A172 (cell line): ENCODE measurements at regions not wholly inside any gene's neighbourhood (a gene's known extent, or its start where the extent isn't known, plus 50 kb on each side); places are given as distances from the start of the nearest gene placed in this dataset.

Experiments
- DNase-seq: peaks from one replicate; pipeline ENCODE4 v3.0.0-alpha.2; 2015; ENCODE audit warnings: low spot score

DNA sequence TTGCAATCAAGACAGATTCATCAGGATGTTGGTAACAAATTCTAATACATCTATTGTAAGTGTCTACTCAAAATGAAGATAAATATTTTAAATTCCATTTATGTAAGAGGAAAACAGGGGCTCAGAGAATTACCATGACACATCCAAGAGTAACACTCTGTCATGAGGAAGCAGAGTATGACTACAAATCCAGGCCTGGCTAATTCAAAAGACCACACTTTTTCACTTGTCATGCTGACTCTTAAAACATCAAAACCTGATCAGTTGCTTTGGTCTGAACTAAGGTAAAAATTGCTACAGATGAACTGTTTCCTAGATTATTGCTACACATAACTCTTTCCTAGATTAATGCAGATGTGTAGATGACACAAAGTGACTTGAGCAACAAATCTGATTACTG is 880.6 kb downstream of the TSN start:
- DNase-seq = no peak

DNA sequence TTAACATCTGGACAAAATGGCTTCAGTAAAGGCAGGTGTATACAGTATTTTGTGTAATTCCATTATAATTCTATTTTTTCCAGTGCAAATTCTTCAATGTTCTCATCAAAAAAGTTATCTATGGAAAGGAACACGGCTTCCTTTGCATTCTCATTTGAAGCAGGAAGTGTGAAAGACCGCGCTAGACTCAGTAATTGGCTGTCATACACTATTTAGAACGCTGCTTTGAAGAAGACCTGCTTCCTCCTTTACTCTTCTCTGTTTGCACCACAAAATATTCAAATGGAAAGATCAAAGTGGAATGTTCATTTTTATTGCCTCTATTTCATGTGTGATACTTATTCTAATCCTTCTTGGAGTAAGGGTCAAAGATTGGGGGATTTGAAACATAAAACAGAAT is 883.7 kb downstream of the TSN start:
- no peak for DNase-seq

- no peak for DNase-seq
Measured at GRCh38 chr2:122639711-122640110, 884.3 kb downstream of the TSN start.

GRCh38 chr2:122643725-122644329 is 888.4 kb downstream of the TSN start:
- DNase-seq = no peak

DNA sequence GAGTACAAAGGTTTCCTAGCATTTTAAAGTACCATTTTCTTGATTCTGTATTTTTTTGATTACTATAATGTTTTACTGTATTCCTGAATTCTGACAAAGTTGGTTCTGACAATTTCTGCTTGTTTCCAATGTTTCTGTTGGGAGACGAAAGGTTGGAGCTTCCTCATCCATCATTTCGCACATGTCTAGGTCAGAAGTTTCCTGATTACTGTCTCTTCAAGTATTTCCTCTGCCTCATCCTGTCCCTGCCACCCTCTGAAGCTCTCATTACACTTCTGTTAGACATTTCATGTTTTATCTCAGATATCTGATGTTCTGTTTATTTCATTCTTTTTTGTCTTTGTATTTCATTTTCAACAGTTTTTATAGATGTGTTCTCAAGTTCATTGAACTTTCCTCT is 895.8 kb downstream of the TSN start:
- DNase-seq = no peak

DNA sequence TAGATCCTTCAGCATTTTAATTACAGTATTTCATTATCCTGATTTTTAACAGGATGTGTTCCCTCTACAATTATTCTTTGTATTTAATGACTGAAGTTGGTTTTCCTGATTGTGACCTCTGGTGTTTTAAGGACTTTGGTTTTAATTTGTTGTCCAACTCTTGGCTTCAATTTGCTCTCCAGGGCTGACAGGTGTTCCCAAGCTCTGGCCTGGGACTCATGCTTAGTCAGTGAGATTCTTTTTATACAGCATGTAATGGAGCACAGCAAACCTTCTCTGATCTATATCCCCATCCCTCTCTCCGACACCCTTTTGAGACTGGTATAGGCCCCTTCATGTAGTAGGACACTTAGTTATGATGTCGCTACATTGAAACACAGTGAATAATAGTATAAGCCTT is 896.3 kb downstream of the TSN start:
- DNase-seq = no peak

DNA sequence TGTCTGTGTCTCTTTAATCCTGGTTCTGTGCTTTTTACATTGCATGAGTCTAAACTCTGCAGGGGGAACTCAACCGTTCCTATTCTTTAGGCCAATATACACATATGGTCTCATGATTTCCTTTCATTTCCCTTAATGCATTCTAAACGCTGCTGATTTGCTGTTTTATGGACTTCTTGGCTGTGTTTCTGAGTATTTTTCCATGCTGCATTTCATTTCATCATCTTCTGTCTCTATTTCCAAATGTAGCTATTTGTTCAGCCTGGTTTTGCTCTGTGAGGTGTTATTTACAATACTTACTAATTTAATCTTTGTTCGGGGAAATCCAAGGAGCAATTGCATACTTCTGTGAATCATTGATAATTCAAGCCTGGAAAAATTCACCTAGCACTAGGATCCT is 897.2 kb downstream of the TSN start:
- no peak for DNase-seq

- DNase-seq = no peak
Measured at GRCh38 chr2:122656403-122656802, 901.0 kb downstream of the TSN start.

DNA sequence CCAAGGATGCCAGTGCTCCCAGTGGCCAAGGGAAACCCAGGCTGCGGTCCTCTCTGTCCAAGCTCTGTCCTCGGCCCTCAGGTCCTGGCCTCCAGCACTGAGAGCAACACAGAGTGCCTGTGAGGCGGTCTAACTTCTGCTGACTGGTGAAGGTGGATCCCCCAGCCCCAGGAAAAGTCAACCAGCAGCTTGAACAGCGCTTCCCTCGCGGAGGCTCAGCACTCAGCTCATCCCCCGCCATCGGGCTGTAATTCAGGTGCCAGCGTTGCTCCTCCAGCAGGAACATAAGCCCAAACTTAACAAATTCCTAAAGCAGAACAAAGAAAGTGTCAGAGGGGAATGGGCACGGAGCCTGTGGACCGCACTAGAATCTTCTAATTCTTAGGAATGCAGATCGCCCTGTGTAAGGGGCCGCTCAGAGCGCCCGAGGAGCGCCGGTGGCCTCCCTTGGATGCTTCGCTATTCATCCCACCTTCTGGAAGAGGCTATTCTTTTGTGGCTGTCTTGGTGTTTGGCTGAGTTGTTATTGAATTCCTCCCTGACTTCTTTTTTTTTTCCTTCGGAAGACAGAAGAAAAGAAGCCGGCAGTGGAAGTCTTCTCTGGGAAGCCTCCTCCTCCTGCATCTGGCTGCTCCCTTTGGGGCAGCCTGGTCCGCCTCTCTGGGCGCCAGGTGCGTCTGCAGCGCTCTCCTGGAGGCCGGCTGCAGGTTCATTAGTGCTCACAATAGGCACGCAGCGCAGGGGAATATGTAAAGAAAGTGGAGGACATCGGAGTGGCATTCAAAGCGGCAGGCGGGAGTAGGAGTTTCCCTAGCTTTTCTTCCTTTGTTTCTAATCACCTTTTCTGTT is 905.6 kb downstream of the TSN start:
- DNase-seq = no peak

DNA sequence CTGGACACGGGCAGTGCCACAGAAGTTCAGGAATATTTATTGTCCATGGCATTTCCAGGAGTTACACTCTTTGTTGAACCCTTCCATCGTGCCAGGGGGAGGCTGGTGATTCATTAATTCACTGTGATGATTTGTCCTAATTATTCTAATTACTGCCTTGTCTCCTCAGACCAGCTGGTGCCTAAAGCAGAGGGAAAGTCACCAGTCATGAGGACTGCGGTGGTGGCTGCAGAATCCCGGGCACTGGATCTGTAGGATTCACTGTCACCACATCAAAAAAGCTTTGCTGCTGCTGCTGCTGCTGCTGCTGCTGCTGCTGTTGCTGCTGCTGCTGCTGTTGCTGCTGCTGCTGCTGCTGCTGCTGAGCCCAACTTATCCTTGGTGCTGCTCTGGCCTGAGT is 908.2 kb downstream of the TSN start:
- DNase-seq = no peak

DNA sequence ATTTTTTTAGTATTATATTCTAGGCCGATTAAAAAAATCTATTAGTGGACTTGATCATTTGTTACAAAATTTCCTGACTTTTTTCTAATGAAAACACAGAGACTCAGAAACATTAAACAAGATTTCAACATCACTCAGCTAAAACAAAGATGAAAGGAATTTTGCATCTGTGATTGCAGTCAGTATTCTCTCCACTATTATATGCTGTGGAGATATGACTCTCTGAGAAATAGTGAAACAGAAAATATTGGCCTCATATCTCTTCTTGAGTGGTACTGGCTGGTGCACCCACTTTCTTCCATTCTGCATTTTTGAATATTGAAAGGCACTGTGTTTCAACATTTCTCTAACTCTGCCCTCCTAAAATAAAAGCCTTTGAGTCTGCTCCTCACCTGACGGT is 914.2 kb downstream of the TSN start:
- DNase-seq = no peak

GRCh38 chr2:122670897-122671296 is 915.4 kb downstream of the TSN start:
- no peak for DNase-seq

DNA sequence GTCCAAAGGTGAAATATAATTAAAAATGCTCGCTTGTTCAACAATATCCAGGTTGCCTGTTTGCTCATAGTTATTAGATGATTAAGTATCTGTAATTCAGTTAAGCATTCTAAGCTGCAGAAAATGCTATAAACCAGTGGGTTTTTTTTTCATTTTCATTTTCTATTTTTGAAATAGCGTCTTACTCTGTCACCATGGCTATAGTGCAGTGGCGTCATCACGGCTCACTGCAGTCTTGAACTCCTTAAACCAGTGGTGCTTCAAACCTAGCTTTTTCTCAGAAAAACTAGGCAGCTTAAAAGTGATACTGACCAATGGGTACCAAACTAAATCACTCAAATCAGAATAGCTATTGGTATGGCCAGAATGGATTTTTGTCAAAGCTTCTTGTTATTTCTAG is 925.2 kb downstream of the TSN start:
- no peak for DNase-seq

DNA sequence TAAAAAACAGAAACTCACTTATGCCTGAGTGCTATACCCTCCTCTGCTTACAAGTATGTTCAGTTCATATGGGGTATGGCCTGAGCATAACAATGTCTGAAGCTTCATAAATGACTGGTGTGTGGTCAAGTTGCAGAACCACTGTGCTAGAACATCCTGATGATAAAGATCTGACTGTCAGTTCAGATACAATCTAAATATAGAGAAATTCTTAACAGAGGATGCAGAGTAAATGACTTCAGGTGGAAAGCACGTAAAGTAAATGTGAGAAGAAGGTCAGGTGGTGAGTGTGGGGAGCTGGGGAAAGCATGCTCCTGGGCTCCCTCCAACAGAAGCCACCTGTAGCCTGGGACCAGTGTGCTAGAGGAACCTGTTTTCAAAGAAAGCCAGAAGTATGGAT is 926.2 kb downstream of the TSN start:
- DNase-seq = no peak

DNA sequence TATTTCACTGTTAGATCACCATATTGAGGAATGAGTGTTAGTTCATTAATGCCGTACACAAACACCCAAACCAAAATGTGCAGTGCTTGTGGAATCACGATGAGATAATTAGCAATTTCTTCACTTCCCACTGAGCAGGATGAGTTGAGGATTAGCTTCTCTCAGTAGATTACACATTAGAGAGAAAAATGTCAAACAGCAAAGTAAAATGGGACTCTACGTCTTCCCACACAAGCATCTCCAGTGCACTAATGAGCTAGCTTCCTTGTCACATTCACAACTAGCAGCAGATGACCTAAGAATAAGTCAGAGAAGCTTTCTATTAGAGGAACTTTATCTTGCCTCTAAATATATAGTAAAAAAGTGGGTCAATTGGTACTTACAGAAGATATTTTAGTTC is 926.9 kb downstream of the TSN start:
- DNase-seq = no peak

- DNase-seq = no peak
Measured at GRCh38 chr2:122683018-122683417, 927.6 kb downstream of the TSN start.

DNA sequence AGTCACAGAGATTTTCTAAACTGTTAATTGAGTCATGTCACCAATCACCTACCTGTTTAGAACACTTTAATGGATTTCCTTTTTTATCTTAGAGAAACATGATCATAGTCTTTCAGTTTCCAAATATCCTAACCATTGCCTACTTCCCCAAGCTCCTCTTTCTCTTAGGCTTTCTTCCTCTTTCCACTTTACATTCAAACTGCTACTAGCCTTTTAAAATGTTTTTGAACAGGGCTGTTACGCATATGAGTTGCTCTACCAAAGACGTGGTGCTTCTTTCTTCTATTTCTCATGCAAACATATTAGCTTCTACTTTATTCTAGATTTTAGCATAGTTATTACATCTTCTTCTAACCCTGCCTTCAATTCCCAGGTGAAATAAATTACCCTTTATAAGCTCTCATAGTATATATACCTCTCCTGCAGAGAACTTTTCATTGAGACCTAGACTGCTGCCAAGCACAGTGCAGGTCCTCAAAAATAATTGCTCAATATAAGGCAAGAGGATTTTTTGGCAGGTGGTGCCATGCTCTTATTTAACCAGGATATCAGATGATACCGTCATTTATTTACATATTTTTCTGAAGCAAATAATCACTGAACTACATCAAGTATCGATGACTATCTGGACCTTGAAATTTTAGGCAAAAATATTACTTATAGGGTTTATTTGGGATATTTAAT is 937.1 kb downstream of the TSN start:
- DNase-seq = no peak

DNA sequence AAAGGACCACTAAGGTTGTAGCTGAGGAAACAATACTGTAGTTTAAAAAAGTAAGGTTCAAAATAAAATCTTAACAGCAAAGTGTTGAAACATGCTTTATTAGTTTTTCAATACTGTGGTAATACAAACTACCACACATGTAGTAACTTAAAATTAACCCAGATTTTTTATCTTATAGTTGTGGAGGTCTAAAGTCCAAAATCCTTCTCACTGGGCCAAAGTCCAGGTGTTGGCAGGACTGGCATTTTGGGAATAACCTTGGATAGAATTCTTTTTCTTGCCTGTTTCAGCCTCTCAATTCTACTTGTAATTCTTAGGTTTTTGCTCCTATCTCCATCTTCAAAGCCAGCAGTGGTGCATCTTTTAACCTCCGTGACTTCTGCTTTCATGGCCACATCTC is 942.0 kb downstream of the TSN start:
- no peak for DNase-seq

GRCh38 chr2:122703676-122704075 is 948.2 kb downstream of the TSN start:
- no peak for DNase-seq

DNA sequence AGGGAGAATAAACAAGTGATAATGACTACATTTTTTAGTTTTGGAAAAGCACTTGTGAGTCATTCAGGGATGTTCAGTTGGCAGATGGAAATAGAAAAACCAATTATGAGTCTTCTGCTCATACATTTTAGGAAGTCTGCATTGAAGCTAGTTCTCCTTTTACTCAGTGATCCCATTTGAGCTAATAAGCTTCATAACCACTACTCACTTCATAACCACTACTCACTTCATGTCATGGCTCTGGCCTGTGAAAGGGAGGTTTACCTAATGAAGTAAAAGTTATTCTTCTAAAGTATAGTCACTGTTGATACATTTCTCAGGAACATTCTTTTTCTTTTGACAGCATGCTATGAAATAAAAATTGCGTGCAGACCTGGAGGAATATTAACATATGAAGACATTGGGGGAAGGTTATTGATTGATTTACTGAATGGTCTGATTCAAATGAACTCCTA is 948.7 kb downstream of the TSN start:
- no peak for DNase-seq

GRCh38 chr2:122705746-122706145 is 950.3 kb downstream of the TSN start:
- no peak for DNase-seq

DNA sequence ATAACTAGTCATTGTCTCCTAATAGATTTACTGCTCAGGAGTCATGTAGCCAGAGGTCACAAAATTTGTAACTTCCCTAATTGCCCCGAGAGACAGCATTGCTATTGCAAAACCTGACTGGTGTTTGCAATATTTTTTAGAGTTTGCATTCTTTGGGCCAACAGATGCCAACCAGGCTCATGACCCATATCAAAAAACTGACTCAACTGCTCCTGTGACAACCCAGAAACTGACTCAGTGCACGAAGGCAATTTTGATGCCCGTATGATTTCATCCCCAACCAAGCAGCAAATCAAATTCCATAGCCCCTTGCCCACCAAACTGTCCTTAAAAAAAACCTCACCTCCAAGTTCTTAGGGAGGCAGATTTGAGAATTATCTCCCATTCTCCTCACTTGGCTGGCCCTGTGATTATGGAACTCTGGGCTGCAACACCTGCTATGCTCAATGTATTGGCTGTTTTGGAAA is 951.3 kb downstream of the TSN start:
- DNase-seq = no peak
